ENCODE measurements at regions not wholly inside any gene's neighbourhood (a gene's known extent, or its start where the extent isn't known, plus 50 kb on each side); places are given as distances from the start of the nearest gene placed in this dataset.

GRCh38 chr13:64339373-64340063, 2890.6 kb downstream of the PCDH9 start:
- H3K27ac ChIP-seq, result no peak overlapping the region

DNA sequence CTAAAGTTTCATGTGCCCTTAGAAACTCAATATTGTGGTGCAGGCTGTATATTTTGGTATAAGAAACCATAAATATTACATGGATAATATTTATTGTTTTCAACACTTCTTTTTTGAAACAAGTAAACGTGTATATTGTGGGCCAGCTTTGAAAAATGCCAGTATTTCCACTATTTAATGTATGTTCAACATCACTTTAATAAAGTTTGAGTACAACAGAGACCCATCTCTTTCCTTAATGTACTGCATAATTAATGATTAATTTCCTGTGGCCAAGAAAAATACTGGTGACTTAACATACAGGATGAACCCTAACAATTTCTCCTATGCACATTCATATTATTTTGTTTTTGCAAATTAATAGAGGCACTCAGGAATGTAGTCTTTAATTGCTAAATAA, 2891.5 kb downstream of the PCDH9 start:
- DNase-seq, result no peak
- Histone ChIP-seq H3K36me3 (no peaks in the 10 kb centered on the region), H3K9me3 (ENCODE audit: severe bottlenecking) (no peaks in the 10 kb centered on the region), H3K27me3 (ENCODE audit: insufficient read depth, low read depth, severe bottlenecking) (no peaks in the 10 kb centered on the region), H3K4me3 (ENCODE audit: low read depth, low read length) (no peak overlapping the region), H3K27ac (no peak overlapping the region)
- TF ChIP-seq, protein P1, sequence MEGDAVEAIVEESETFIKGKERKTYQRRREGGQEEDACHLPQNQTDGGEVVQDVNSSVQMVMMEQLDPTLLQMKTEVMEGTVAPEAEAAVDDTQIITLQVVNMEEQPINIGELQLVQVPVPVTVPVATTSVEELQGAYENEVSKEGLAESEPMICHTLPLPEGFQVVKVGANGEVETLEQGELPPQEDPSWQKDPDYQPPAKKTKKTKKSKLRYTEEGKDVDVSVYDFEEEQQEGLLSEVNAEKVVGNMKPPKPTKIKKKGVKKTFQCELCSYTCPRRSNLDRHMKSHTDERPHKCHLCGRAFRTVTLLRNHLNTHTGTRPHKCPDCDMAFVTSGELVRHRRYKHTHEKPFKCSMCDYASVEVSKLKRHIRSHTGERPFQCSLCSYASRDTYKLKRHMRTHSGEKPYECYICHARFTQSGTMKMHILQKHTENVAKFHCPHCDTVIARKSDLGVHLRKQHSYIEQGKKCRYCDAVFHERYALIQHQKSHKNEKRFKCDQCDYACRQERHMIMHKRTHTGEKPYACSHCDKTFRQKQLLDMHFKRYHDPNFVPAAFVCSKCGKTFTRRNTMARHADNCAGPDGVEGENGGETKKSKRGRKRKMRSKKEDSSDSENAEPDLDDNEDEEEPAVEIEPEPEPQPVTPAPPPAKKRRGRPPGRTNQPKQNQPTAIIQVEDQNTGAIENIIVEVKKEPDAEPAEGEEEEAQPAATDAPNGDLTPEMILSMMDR (IDR thresholded peaks at IDR 0.05; ENCODE audit: low read depth, low read length), result no peak

More at GRCh38 chr13:64339373-64340063, 2890.6 kb downstream of the PCDH9 start:
- no peak overlapping the region for H3K4me3 ChIP-seq (ENCODE audit: low read depth, low read length)
- DNase-seq, result no peak
- no peaks in the 10 kb centered on the region for H3K27me3 ChIP-seq (ENCODE audit: insufficient read depth, low read depth, severe bottlenecking)
- H3K9me3 ChIP-seq (ENCODE audit: severe bottlenecking), result no peaks in the 10 kb centered on the region
- TF ChIP-seq, protein P1 (IDR thresholded peaks at IDR 0.05; ENCODE audit: low read depth, low read length), result no peak
- H3K36me3 ChIP-seq, result no peaks in the 10 kb centered on the region

DNA sequence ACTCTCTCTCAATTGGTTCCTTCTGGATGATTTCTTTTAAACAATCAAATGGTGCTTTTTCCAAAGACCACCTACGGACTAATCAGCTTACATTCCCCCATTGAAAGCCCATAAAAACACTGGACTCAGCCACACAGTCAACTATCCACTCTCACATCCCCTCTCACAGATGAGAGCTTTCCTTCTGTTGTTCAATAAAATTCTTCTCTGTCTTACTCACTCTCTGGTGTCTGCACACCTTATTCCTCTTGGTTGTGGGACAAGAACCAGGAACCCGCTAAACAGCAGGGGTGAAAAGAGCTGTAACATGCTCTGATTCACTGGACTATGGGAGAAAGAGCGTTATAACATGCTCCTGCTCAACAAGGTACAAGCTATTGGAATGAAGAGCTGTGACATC, 2896.2 kb downstream of the PCDH9 start:
- no peaks in the 10 kb centered on the region for H3K9me3 ChIP-seq (ENCODE audit: severe bottlenecking)
- TF ChIP-seq, protein P1 (IDR thresholded peaks at IDR 0.05; ENCODE audit: low read depth, low read length), result no peak
- no peak overlapping the region for H3K27ac ChIP-seq
- H3K4me3 ChIP-seq (ENCODE audit: low read depth, low read length), result no peak overlapping the region
- DNase-seq, result no peak
- H3K27me3 ChIP-seq (ENCODE audit: insufficient read depth, low read depth, severe bottlenecking), result no peaks in the 10 kb centered on the region
- H3K36me3 ChIP-seq, result no peaks in the 10 kb centered on the region

DNA sequence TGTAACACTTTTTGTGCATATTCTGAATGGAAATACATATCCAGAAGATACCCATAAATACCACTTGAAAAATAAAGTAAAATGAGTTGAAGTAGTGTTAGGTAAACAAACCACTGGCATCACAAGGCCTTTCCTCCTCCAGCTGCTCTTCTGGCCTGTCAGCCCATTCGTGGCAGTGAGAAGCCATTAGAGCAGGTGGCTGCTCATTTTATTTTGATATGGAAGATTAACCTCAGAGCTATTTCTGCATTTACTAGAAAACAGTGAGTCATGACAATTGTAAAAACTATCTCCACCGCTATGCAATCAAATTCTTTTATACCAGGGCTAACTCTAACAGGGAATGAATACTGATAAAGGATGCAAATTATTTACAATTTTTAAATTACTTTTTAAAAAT, 2898.1 kb downstream of the PCDH9 start:
- H3K9me3 ChIP-seq (ENCODE audit: severe bottlenecking), result no peaks in the 10 kb centered on the region
- no peak overlapping the region for H3K4me3 ChIP-seq (ENCODE audit: low read depth, low read length)
- TF ChIP-seq, protein P1 (IDR thresholded peaks at IDR 0.05; ENCODE audit: low read depth, low read length), result no peak
- no peak for DNase-seq
- no peaks in the 10 kb centered on the region for H3K36me3 ChIP-seq
- H3K27ac ChIP-seq, result no peak overlapping the region
- no peaks in the 10 kb centered on the region for H3K27me3 ChIP-seq (ENCODE audit: insufficient read depth, low read depth, severe bottlenecking)

GRCh38 chr13:64327505-64328194, 2902.5 kb downstream of the PCDH9 start:
- TF ChIP-seq, protein P1 (IDR thresholded peaks at IDR 0.05; ENCODE audit: low read depth, low read length), result no peak
- Histone ChIP-seq H3K27ac (no peak overlapping the region), H3K9me3 (ENCODE audit: severe bottlenecking) (no peaks in the 10 kb centered on the region), H3K4me3 (ENCODE audit: low read depth, low read length) (no peak overlapping the region), H3K36me3 (no peaks in the 10 kb centered on the region), H3K27me3 (ENCODE audit: insufficient read depth, low read depth, severe bottlenecking) (no peaks in the 10 kb centered on the region)
- no peak for DNase-seq
